ENCODE measurements at regions not wholly inside any gene's neighbourhood (a gene's known extent, or its start where the extent isn't known, plus 50 kb on each side); places are given as distances from the start of the nearest gene placed in this dataset.

DNA sequence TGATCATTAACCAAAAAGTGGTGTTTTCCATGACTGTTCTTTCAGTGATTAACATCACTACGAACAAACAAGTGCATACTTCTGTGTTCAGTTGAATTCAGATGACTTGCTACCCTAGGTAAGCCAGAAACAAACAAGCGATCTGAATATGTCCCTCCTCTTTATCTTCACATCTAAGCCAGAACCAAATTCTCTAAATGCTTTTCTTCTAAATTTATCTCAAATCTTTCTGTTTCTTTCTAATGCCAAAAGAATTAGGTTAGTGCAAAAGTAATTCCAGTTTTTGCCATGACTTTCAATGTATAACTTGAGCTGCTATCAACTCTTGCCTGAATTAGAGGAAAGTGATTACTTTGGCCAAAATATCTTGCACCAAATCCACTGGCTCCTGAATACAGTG lies 481.2 kb downstream of the COL11A1 start:
- TF ChIP-seq, protein P1, sequence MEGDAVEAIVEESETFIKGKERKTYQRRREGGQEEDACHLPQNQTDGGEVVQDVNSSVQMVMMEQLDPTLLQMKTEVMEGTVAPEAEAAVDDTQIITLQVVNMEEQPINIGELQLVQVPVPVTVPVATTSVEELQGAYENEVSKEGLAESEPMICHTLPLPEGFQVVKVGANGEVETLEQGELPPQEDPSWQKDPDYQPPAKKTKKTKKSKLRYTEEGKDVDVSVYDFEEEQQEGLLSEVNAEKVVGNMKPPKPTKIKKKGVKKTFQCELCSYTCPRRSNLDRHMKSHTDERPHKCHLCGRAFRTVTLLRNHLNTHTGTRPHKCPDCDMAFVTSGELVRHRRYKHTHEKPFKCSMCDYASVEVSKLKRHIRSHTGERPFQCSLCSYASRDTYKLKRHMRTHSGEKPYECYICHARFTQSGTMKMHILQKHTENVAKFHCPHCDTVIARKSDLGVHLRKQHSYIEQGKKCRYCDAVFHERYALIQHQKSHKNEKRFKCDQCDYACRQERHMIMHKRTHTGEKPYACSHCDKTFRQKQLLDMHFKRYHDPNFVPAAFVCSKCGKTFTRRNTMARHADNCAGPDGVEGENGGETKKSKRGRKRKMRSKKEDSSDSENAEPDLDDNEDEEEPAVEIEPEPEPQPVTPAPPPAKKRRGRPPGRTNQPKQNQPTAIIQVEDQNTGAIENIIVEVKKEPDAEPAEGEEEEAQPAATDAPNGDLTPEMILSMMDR (optimal IDR thresholded peaks at IDR 0.05 in 1 of 3, IDR thresholded peaks at IDR 0.05 in 1 of 3, conservative IDR thresholded peaks at IDR 0.05 in 1 of 3; ENCODE audit: extremely low read depth in 1 of 3, insufficient read depth in 2 of 3, low read length in 3 of 3) = no peak
- TF ChIP-seq EZH2 (IDR thresholded peaks at IDR 0.05; ENCODE audit: low read length) = no peak

Data from keratinocyte (primary cell).